ENCODE measurements at regions not wholly inside any gene's neighbourhood (a gene's known extent, or its start where the extent isn't known, plus 50 kb on each side); places are given as distances from the start of the nearest gene placed in this dataset.

GRCh38 chr7:52270301-52270700 lies 765.1 kb upstream of the POM121L12 start:
- no peak for TF ChIP-seq YY1 (IDR thresholded peaks at IDR 0.05; ENCODE audit: low read depth)
- no peak for TF ChIP-seq MAX (IDR thresholded peaks at IDR 0.05)
- no peak for TF ChIP-seq USF1 (IDR thresholded peaks at IDR 0.05)
- TF ChIP-seq TAF1 (IDR thresholded peaks at IDR 0.05; ENCODE audit: low read depth), result no peak
- TF ChIP-seq EP300 (IDR thresholded peaks at IDR 0.05; ENCODE audit: borderline replicate concordance), result no peak
- TF ChIP-seq REST (IDR thresholded peaks at IDR 0.05; ENCODE audit: low read depth), result no peak

Measured in Ishikawa (cell line).